CD4-positive, alpha-beta memory T cell (primary cell): ENCODE measurements at regions not wholly inside any gene's neighbourhood (a gene's known extent, or its start where the extent isn't known, plus 50 kb on each side); places are given as distances from the start of the nearest gene placed in this dataset.

Source experiments
- CTCF ChIA-PET: fragments of 350-600 bp; sonication (Branson Sonifier 250); formaldehyde crosslinking; loops from one replicate; lab custom pipeline; 2021; ENCODE audit warnings: inconsistent platforms; ENCODE audit not compliant: partially characterized antibody; lab: Charles Lee
- POLR2A ChIA-PET: fragments of 350-600 bp; sonication (Branson Sonifier 250); formaldehyde crosslinking; loops from one replicate; lab custom pipeline; 2021; ENCODE audit not compliant: partially characterized antibody; lab: Charles Lee
- DNase-seq, 5 donors: peaks; one replicate each; pipeline versions ENCODE4 v3.0.0 to v3.0.0-alpha.2; 2020 to 2022; ENCODE audit warnings: mixed read lengths in 1 of 5
- H3K27ac ChIP-seq: one replicate; pipeline ENCODE4 v1.7.0; 2013; ENCODE audit warnings: low read depth, low read length
- H3K27me3 ChIP-seq: 2 replicates; pipeline ENCODE4 v1.7.0; 2013; ENCODE audit warnings: mild to moderate bottlenecking, low read length, moderate library complexity; ENCODE audit not compliant: insufficient read depth
- H3K36me3 ChIP-seq: 2 replicates; pipeline ENCODE4 v1.7.0; 2013; ENCODE audit warnings: mild to moderate bottlenecking, low read length, moderate library complexity; ENCODE audit not compliant: insufficient read depth
- H3K4me1 ChIP-seq: 2 replicates; pipeline ENCODE4 v1.7.0; 2013; ENCODE audit warnings: mild to moderate bottlenecking, low read length, moderate library complexity; ENCODE audit not compliant: insufficient read depth
- H3K4me3 ChIP-seq, 2 donors: one replicate each; pipeline ENCODE4 v1.7.0; 2013; ENCODE audit warnings: low read length in 2 of 2, mild to moderate bottlenecking in 1 of 2
- H3K9me3 ChIP-seq, 2 donors: one replicate each; pipeline ENCODE4 v1.7.0; 2013; ENCODE audit warnings: low read length in 2 of 2, control low read depth in 1 of 2; ENCODE audit not compliant: control insufficient read depth in 1 of 2
- H3K27ac Mint-ChIP-seq, 7 donors: one replicate each; pipeline ENCODE4 v1.8.0; 2020 to 2021; ENCODE audit warnings: mixed read lengths in 7 of 7, mild to moderate bottlenecking in 6 of 7, inconsistent platforms in 3 of 7, moderate library complexity in 3 of 7
- H3K27me3 Mint-ChIP-seq, 2 donors: one replicate each; pipeline ENCODE4 v1.8.0; 2020 to 2021; ENCODE audit warnings: mixed read lengths in 2 of 2
- H3K36me3 Mint-ChIP-seq, 2 donors: one replicate each; pipeline ENCODE4 v1.8.0; 2020 to 2021; ENCODE audit warnings: mixed read lengths in 2 of 2, inconsistent platforms in 1 of 2, mild to moderate bottlenecking in 1 of 2
- H3K4me1 Mint-ChIP-seq, 4 donors: one replicate each; pipeline ENCODE4 v1.8.0; 2020 to 2021; ENCODE audit warnings: mixed read lengths in 4 of 4, mild to moderate bottlenecking in 1 of 4
- H3K4me3 Mint-ChIP-seq, 8 donors: one replicate each; pipeline ENCODE4 v1.8.0; 2020 to 2021; ENCODE audit warnings: mixed read lengths in 8 of 8, mild to moderate bottlenecking in 7 of 8, moderate library complexity in 6 of 8, inconsistent platforms in 3 of 8
- H3K9me3 Mint-ChIP-seq, 8 donors: one replicate each; pipeline ENCODE4 v1.8.0; 2020 to 2021; ENCODE audit warnings: mixed read lengths in 8 of 8, mild to moderate bottlenecking in 5 of 8, inconsistent platforms in 3 of 8, moderate library complexity in 1 of 8
- intact Hi-C: fragments of 100-400 bp; cut with micrococcal nuclease; formaldehyde crosslinking; loops from one replicate; pipeline ENCODE4 v1.15.1; 2023

GRCh38 chr4:171668403-171668802 lies 144.8 kb upstream of the GALNTL6 start:
- Mint-ChIP-seq H3K4me3 (no peak overlapping the region), H3K27ac (no peak overlapping the region), H3K27me3 (no peaks in the 10 kb centered on the region), H3K4me1 (no peaks in the 10 kb centered on the region), H3K36me3 (no peaks in the 10 kb centered on the region), H3K9me3 (peaks cover 0 to 2% (median 0%) of the 10 kb centered on the region in 8 donors)
- intact Hi-C loops = no loop called here
- no peaks in the 10 kb centered on the region for H3K27me3 ChIP-seq
- no peak overlapping the region for H3K27ac ChIP-seq
- H3K4me3 ChIP-seq = no peak overlapping the region
- no peaks in the 10 kb centered on the region for H3K9me3 ChIP-seq
- no peak for DNase-seq
- CTCF ChIA-PET = no interaction called here
- H3K4me1 ChIP-seq = no peaks in the 10 kb centered on the region
- no peaks in the 10 kb centered on the region for H3K36me3 ChIP-seq
- POLR2A ChIA-PET = no interaction called here

- no peaks in the 10 kb centered on the region for H3K4me1 ChIP-seq
- no peaks in the 10 kb centered on the region for H3K27me3 Mint-ChIP-seq
- H3K27ac Mint-ChIP-seq = no peak overlapping the region
- no peak for DNase-seq
- H3K4me3 Mint-ChIP-seq = no peak overlapping the region
- no peak overlapping the region for H3K4me3 ChIP-seq
- peaks cover 0 to 2% (median 0%) of the 10 kb centered on the region in 8 donors for H3K9me3 Mint-ChIP-seq
- no peaks in the 10 kb centered on the region for H3K36me3 ChIP-seq
- H3K36me3 Mint-ChIP-seq = no peaks in the 10 kb centered on the region
- ChIA-PET CTCF (no interaction called here), POLR2A (no interaction called here)
- intact Hi-C loops = no loop called here
- no peak overlapping the region for H3K27ac ChIP-seq
- H3K4me1 Mint-ChIP-seq = no peaks in the 10 kb centered on the region
- no peaks in the 10 kb centered on the region for H3K9me3 ChIP-seq
- H3K27me3 ChIP-seq = no peaks in the 10 kb centered on the region
Observed at GRCh38 chr4:171667906-171668305, 145.3 kb upstream of the GALNTL6 start.

GRCh38 chr4:171651071-171651470 lies 162.1 kb upstream of the GALNTL6 start:
- Histone ChIP-seq H3K4me3 (no peak overlapping the region), H3K36me3 (no peaks in the 10 kb centered on the region), H3K27me3 (no peaks in the 10 kb centered on the region), H3K27ac (no peak overlapping the region), H3K9me3 (no peaks in the 10 kb centered on the region), H3K4me1 (no peaks in the 10 kb centered on the region)
- Mint-ChIP-seq H3K4me3 (no peak overlapping the region), H3K27me3 (no peaks in the 10 kb centered on the region), H3K9me3 (peaks cover 0 to 10% (median 6%) of the 10 kb centered on the region in 8 donors), H3K36me3 (no peaks in the 10 kb centered on the region), H3K4me1 (no peaks in the 10 kb centered on the region), H3K27ac (no peak overlapping the region)
- ChIA-PET POLR2A (no interaction called here), CTCF (no interaction called here)
- DNase-seq = no peak
- intact Hi-C loops = no loop called here

- Mint-ChIP-seq H3K27ac (no peak overlapping the region), H3K4me1 (no peaks in the 10 kb centered on the region), H3K9me3 (peaks cover 0 to 10% (median 6%) of the 10 kb centered on the region in 8 donors), H3K4me3 (no peak overlapping the region), H3K27me3 (no peaks in the 10 kb centered on the region), H3K36me3 (no peaks in the 10 kb centered on the region)
- Histone ChIP-seq H3K27ac (no peak overlapping the region), H3K27me3 (no peaks in the 10 kb centered on the region), H3K4me3 (no peak overlapping the region), H3K36me3 (no peaks in the 10 kb centered on the region), H3K9me3 (no peaks in the 10 kb centered on the region), H3K4me1 (no peaks in the 10 kb centered on the region)
- CTCF ChIA-PET = no interaction called here
- POLR2A ChIA-PET = no interaction called here
- intact Hi-C loops = no loop called here
- no peak for DNase-seq
Observed at GRCh38 chr4:171650543-171650942, 162.7 kb upstream of the GALNTL6 start.

GRCh38 chr4:171648926-171649325 lies 164.3 kb upstream of the GALNTL6 start:
- H3K4me1 ChIP-seq = no peaks in the 10 kb centered on the region
- intact Hi-C loops = no loop called here
- Mint-ChIP-seq H3K9me3 (peaks cover 0 to 11% (median 5%) of the 10 kb centered on the region in 8 donors), H3K27ac (no peak overlapping the region), H3K36me3 (no peaks in the 10 kb centered on the region), H3K4me3 (no peak overlapping the region), H3K4me1 (no peaks in the 10 kb centered on the region), H3K27me3 (no peaks in the 10 kb centered on the region)
- no peaks in the 10 kb centered on the region for H3K27me3 ChIP-seq
- H3K4me3 ChIP-seq = no peak overlapping the region
- H3K36me3 ChIP-seq = no peaks in the 10 kb centered on the region
- H3K9me3 ChIP-seq = no peaks in the 10 kb centered on the region
- H3K27ac ChIP-seq = no peak overlapping the region
- no peak for DNase-seq
- ChIA-PET CTCF (no interaction called here), POLR2A (no interaction called here)

- H3K4me3 ChIP-seq = no peak overlapping the region
- H3K27me3 ChIP-seq = no peaks in the 10 kb centered on the region
- H3K27ac Mint-ChIP-seq = no peak overlapping the region
- CTCF ChIA-PET = no interaction called here
- no peak overlapping the region for H3K27ac ChIP-seq
- no peaks in the 10 kb centered on the region for H3K4me1 Mint-ChIP-seq
- no peaks in the 10 kb centered on the region for H3K4me1 ChIP-seq
- intact Hi-C loops = no loop called here
- no peak for DNase-seq
- H3K9me3 ChIP-seq = no peaks in the 10 kb centered on the region
- H3K9me3 Mint-ChIP-seq = peaks cover 0 to 16% (median 5%) of the 10 kb centered on the region in 8 donors
- H3K36me3 Mint-ChIP-seq = no peaks in the 10 kb centered on the region
- POLR2A ChIA-PET = no interaction called here
- H3K27me3 Mint-ChIP-seq = no peaks in the 10 kb centered on the region
- H3K4me3 Mint-ChIP-seq = no peak overlapping the region
- no peaks in the 10 kb centered on the region for H3K36me3 ChIP-seq
Observed at GRCh38 chr4:171646984-171647383, 166.2 kb upstream of the GALNTL6 start.

- POLR2A ChIA-PET = no interaction called here
- H3K27ac ChIP-seq = no peak overlapping the region
- no peaks in the 10 kb centered on the region for H3K4me1 Mint-ChIP-seq
- no peaks in the 10 kb centered on the region for H3K9me3 ChIP-seq
- H3K9me3 Mint-ChIP-seq = peaks cover 0 to 8% (median 4%) of the 10 kb centered on the region in 8 donors
- H3K36me3 ChIP-seq = no peaks in the 10 kb centered on the region
- H3K27me3 Mint-ChIP-seq = no peaks in the 10 kb centered on the region
- no peaks in the 10 kb centered on the region for H3K27me3 ChIP-seq
- H3K4me3 Mint-ChIP-seq = no peak overlapping the region
- H3K4me1 ChIP-seq = no peaks in the 10 kb centered on the region
- CTCF ChIA-PET = no interaction called here
- no peak overlapping the region for H3K4me3 ChIP-seq
- no peaks in the 10 kb centered on the region for H3K36me3 Mint-ChIP-seq
- DNase-seq = no peak
- intact Hi-C loops = no loop called here
- H3K27ac Mint-ChIP-seq = no peak overlapping the region
Observed at GRCh38 chr4:171644430-171645057, 168.7 kb upstream of the GALNTL6 start.

GRCh38 chr4:171639540-171639939 lies 173.7 kb upstream of the GALNTL6 start:
- no peaks in the 10 kb centered on the region for H3K36me3 Mint-ChIP-seq
- intact Hi-C loops = no loop called here
- no peaks in the 10 kb centered on the region for H3K4me1 ChIP-seq
- no peaks in the 10 kb centered on the region for H3K27me3 Mint-ChIP-seq
- no peak overlapping the region for H3K27ac Mint-ChIP-seq
- no peaks in the 10 kb centered on the region for H3K9me3 ChIP-seq
- H3K27ac ChIP-seq = no peak overlapping the region
- ChIA-PET CTCF (no interaction called here), POLR2A (no interaction called here)
- H3K4me3 Mint-ChIP-seq = no peak overlapping the region
- no peaks in the 10 kb centered on the region for H3K36me3 ChIP-seq
- H3K9me3 Mint-ChIP-seq = peaks cover 0 to 9% (median 4%) of the 10 kb centered on the region in 8 donors
- DNase-seq = no peak
- H3K4me1 Mint-ChIP-seq = no peaks in the 10 kb centered on the region
- H3K27me3 ChIP-seq = no peaks in the 10 kb centered on the region
- no peak overlapping the region for H3K4me3 ChIP-seq
